ENCODE measurements at regions not wholly inside any gene's neighbourhood (a gene's known extent, or its start where the extent isn't known, plus 50 kb on each side); places are given as distances from the start of the nearest gene placed in this dataset.

DNA sequence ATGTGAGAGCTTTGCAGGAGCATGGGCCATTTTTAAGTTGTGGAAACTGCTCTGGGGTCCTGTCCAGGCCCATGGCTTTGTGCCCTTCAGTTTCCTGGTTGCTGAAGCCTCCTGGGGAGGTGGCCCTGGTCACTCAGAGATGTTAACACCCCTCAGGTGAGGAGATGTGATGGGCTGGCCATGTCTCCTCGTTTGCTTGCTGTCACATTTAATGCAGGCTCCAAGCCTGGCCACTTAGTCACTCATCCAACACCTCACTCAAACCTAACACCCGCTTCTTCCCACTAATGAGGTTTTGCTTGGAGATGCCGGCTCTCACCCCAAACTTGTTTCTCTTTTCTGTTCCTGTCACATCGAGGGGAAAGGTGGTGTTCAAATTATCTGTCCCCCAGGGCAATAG is 192.7 kb downstream of the PTPRU start:
- TF ChIP-seq GATA2 (IDR thresholded peaks at IDR 0.05; ENCODE audit: low read depth, low read length) = no peak
- no peak for TF ChIP-seq GATA3 (IDR thresholded peaks at IDR 0.05; ENCODE audit: low read depth, low read length)

All from SH-SY5Y (cell line).